T-cell (primary cell): ENCODE measurements at regions not wholly inside any gene's neighbourhood (a gene's known extent, or its start where the extent isn't known, plus 50 kb on each side); places are given as distances from the start of the nearest gene placed in this dataset.

Experiments used
- ATAC-seq, 4 experiments: fragments of 200-7000 bp in 3 of 4; fragments of 150-1000 bp in 1 of 4; cut with Tn5 transposase; replicated peaks in 1 of 4; 1 replicate in 3 of 4; 2 replicates in 1 of 4; pipeline ENCODE4 v1.10.0; 2021; ENCODE audit warnings: moderate library complexity in 3 of 4, mild to moderate bottlenecking in 2 of 4, moderate number of reproducible peaks in 1 of 4
- CTCF ChIA-PET, 2 donors: fragments of 300-600 bp; sonication (Branson Sonifier 250); formaldehyde crosslinking; loops; one replicate each; lab custom pipeline; 2022; ENCODE audit warnings: antibody characterized with exemption in 2 of 2; lab: Charles Lee
- POLR2A ChIA-PET, 2 donors: fragments of 300-600 bp; sonication (Branson Sonifier 250); formaldehyde crosslinking; loops; one replicate each; lab custom pipeline; 2022; ENCODE audit warnings: antibody characterized with exemption in 2 of 2; lab: Charles Lee
- DNase-seq, 35 experiments: peaks; one replicate each; pipeline versions ENCODE4 v3.0.0 to v3.0.0-alpha.2; 2013 to 2023
- H3K27ac ChIP-seq: one replicate; pipeline ENCODE4 v1.5.1; 2013; ENCODE audit warnings: low read length
- H3K27me3 ChIP-seq, 2 experiments: replicated peaks in 1 of 2; 1 replicate in 1 of 2; 2 replicates in 1 of 2; pipeline versions ENCODE4 v1.6.1 to v1.7.0; 2013; ENCODE audit warnings: low read length in 1 of 2, mixed read lengths in 1 of 2; ENCODE audit not compliant: control insufficient read depth in 2 of 2, insufficient read depth in 2 of 2; ENCODE audit errors: extremely low read depth in 1 of 2
- H3K36me3 ChIP-seq, 2 donors: 1 replicate in 1 of 2; 2 replicates in 1 of 2; pipeline versions ENCODE4 v1.6.1 to v1.7.0; 2013; ENCODE audit warnings: low read length in 1 of 2; ENCODE audit not compliant: control insufficient read depth in 2 of 2, insufficient read depth in 1 of 2; ENCODE audit errors: extremely low read depth in 1 of 2
- H3K4me1 ChIP-seq, 2 experiments: 1 replicate in 1 of 2; 2 replicates in 1 of 2; pipeline versions ENCODE4 v1.6.1 to v1.7.0; 2013; ENCODE audit warnings: low read length in 2 of 2, mixed read lengths in 1 of 2; ENCODE audit not compliant: insufficient read depth in 2 of 2, control insufficient read depth in 1 of 2; ENCODE audit errors: extremely low read depth in 1 of 2
- H3K4me3 ChIP-seq, 2 donors: 1 replicate in 1 of 2; 2 replicates in 1 of 2; pipeline versions ENCODE4 v1.5.1 to v1.7.0; 2013; ENCODE audit warnings: mild to moderate bottlenecking in 2 of 2, low read length in 1 of 2, moderate library complexity in 1 of 2; ENCODE audit not compliant: control insufficient read depth in 1 of 2; ENCODE audit errors: extremely low read depth in 1 of 2
- H3K9me3 ChIP-seq: 2 replicates; pipeline ENCODE4 v1.7.0; 2013
- H3K27ac Mint-ChIP-seq, 2 donors: one replicate each; pipeline ENCODE4 v1.8.0; 2020 to 2021; ENCODE audit warnings: mild to moderate bottlenecking in 2 of 2, mixed read lengths in 2 of 2
- H3K27me3 Mint-ChIP-seq, 2 donors: one replicate each; pipeline ENCODE4 v1.8.0; 2021 to 2022; ENCODE audit warnings: mixed read lengths in 2 of 2
- H3K36me3 Mint-ChIP-seq: one replicate; pipeline ENCODE4 v1.8.0; 2021; ENCODE audit warnings: mixed read lengths
- H3K4me1 Mint-ChIP-seq, 3 donors: one replicate each; pipeline ENCODE4 v1.8.0; 2020 to 2022; ENCODE audit warnings: mixed read lengths in 3 of 3, mild to moderate bottlenecking in 1 of 3
- H3K4me3 Mint-ChIP-seq, 3 donors: one replicate each; pipeline ENCODE4 v1.8.0; 2020 to 2022; ENCODE audit warnings: mild to moderate bottlenecking in 3 of 3, mixed read lengths in 3 of 3, moderate library complexity in 3 of 3
- H3K9me3 Mint-ChIP-seq, 3 donors: one replicate each; pipeline ENCODE4 v1.8.0; 2020 to 2022; ENCODE audit warnings: mixed read lengths in 3 of 3
- WGBS: methylation state at CpG from one replicate; pipeline ENCODE4 v1.1.5; 2013; ENCODE audit warnings: missing lambda C conversion rate; ENCODE audit not compliant: insufficient coverage; 5-methylcytosine and 5-hydroxymethylcytosine counted together

DNA sequence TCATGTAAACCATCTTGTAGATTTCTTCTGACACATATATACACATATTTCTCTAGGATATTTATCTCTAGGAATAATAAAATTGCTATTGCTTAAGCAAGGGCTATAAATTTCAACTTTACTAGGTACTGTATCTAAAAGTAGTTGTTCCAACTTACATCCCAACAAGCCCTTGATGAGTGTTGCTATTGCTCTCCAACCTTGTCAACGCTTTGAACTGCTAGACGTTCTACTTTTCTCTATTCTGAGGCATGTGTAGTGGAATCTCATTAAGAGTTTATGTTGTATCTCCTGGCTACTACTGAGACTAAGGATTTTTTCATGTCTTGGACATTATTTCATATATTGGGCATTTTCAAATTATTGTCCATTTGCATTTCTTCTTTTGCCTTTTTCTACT lies 321.5 kb upstream of the SOX5 start:
- Mint-ChIP-seq H3K36me3 (no peaks in the 10 kb centered on the region), H3K4me3 (no peak overlapping the region), H3K4me1 (no peaks in the 10 kb centered on the region), H3K27me3 (no peaks in the 10 kb centered on the region), H3K27ac (no peak overlapping the region), H3K9me3 (no peaks in the 10 kb centered on the region)
- ATAC-seq (no peak), DNase-seq (no peak)
- Histone ChIP-seq H3K4me1 (no peaks in the 10 kb centered on the region), H3K27me3 (peaks cover 0 to 4% of the 10 kb centered on the region in 2 experiments), H3K4me3 (no peak overlapping the region), H3K36me3 (no peaks in the 10 kb centered on the region), H3K27ac (no peak overlapping the region), H3K9me3 (no peaks in the 10 kb centered on the region)
- WGBS = no CpG with 5 or more reads among the region's 2 CpGs
- POLR2A ChIA-PET = no interaction called here
- CTCF ChIA-PET = no interaction called here

DNA sequence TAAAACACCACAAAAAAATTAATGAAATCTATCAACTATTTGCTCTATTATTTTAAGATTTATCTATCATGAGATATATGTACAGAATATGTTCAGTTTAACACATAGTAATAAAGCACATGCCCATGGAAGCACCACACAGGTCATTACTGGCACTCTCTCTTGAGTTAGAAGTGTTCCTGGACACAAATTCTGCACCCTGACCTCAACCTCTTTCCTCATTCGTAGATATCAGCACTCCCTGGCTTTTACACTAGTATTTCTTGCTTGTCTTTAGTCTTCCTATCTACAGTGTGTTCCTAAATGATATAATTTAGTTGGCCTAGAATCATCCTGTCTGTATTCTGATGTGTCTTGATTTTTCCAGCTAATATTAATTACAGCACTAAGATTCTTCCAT lies 321.0 kb upstream of the SOX5 start:
- H3K36me3 Mint-ChIP-seq = no peaks in the 10 kb centered on the region
- Histone ChIP-seq H3K4me1 (no peaks in the 10 kb centered on the region), H3K27me3 (peaks cover 0 to 4% of the 10 kb centered on the region in 2 experiments), H3K27ac (no peak overlapping the region), H3K9me3 (no peaks in the 10 kb centered on the region), H3K36me3 (no peaks in the 10 kb centered on the region), H3K4me3 (no peak overlapping the region)
- H3K4me3 Mint-ChIP-seq = no peak overlapping the region
- no peaks in the 10 kb centered on the region for H3K27me3 Mint-ChIP-seq
- no peaks in the 10 kb centered on the region for H3K9me3 Mint-ChIP-seq
- no peaks in the 10 kb centered on the region for H3K4me1 Mint-ChIP-seq
- ATAC-seq (no peak), DNase-seq (no peak)
- WGBS = no CpG with 5 or more reads among the region's 1 CpG
- CTCF ChIA-PET = no interaction called here
- H3K27ac Mint-ChIP-seq = no peak overlapping the region
- POLR2A ChIA-PET = no interaction called here

DNA sequence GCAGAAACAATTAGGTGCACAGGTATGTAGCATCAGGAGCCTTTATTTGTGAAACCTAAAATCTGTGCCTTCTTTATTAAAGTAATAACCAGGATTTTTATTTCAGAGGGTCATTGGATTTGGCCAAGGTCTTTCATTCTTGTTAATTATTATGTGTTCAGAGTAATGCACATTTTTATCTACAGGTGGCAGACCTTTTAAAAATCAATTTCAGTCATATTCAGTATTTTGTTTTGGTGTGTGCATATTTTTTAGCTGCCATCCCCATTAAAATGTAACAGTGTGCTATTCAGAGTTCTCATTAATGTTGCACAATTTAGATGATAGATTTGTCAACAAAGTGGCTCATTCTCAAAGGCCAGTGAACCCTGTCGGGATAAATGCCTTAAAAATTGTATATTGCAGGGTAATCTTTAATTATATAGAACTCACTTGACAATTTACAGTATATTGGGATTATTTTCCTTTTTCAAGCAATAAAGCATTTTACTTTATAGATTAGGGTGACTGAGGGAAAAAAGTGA lies 319.3 kb upstream of the SOX5 start:
- ChIA-PET CTCF (no interaction called here), POLR2A (no interaction called here)
- Histone ChIP-seq H3K4me3 (no peak overlapping the region), H3K27ac (no peak overlapping the region), H3K27me3 (peaks cover 0 to 4% of the 10 kb centered on the region in 2 experiments), H3K4me1 (no peaks in the 10 kb centered on the region), H3K36me3 (no peaks in the 10 kb centered on the region), H3K9me3 (no peaks in the 10 kb centered on the region)
- ATAC-seq = no peak
- Mint-ChIP-seq H3K4me1 (no peaks in the 10 kb centered on the region), H3K27me3 (no peaks in the 10 kb centered on the region), H3K36me3 (no peaks in the 10 kb centered on the region), H3K9me3 (no peaks in the 10 kb centered on the region), H3K27ac (no peak overlapping the region), H3K4me3 (no peak overlapping the region)
- DNase-seq = no peak
- no CpG with 5 or more reads among the region's 1 CpG for WGBS

DNA sequence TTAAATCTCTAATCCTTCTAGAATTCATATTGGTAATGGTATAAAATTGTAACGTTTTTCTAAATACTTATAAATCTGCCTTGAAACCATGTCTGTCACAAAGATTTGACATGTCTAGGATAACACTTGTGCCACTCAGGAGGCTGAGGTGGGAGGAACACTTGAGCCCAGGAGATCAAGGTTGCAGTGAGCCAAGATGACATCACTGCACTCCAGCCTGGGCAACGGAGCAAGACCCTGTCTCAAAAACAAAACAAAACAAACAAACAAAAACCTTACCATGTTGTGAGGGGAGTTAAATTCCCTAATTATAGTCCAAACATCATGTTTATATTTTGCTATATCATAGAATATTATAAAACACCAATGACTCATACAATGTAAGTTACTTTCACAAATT lies 317.5 kb upstream of the SOX5 start:
- Mint-ChIP-seq H3K4me3 (no peak overlapping the region), H3K9me3 (no peaks in the 10 kb centered on the region), H3K27me3 (no peaks in the 10 kb centered on the region), H3K27ac (no peak overlapping the region), H3K4me1 (no peaks in the 10 kb centered on the region), H3K36me3 (no peaks in the 10 kb centered on the region)
- no peaks in the 10 kb centered on the region for H3K36me3 ChIP-seq
- WGBS = no CpG with 5 or more reads among the region's 2 CpGs
- POLR2A ChIA-PET = no interaction called here
- no peak overlapping the region for H3K4me3 ChIP-seq
- DNase-seq = no peak
- no peaks in the 10 kb centered on the region for H3K9me3 ChIP-seq
- H3K27ac ChIP-seq = no peak overlapping the region
- no peak for ATAC-seq
- H3K4me1 ChIP-seq = no peaks in the 10 kb centered on the region
- CTCF ChIA-PET = no interaction called here
- H3K27me3 ChIP-seq = no peaks in the 10 kb centered on the region

DNA sequence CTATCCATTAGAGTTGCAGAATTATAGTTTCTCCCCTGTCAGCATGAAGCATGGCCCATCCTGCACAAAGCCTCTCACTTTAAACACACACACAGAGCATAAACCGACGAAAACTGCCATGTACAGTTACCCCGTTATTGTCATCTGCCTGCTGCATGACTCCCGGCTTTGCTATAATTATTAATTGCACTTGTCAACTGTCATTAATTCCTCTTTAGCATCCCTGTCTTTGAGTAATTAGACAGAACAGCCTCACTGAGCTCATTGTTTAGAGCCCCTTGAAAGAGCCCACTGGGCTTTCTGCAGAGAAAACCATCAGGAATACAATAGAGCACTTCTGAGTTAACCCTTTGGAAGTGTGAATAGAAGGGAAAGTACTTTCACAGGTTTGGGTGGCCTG lies 307.2 kb upstream of the SOX5 start:
- Histone ChIP-seq H3K27me3 (no peaks in the 10 kb centered on the region), H3K9me3 (no peaks in the 10 kb centered on the region), H3K36me3 (no peaks in the 10 kb centered on the region), H3K4me3 (no peak overlapping the region), H3K27ac (no peak overlapping the region), H3K4me1 (peaks cover 0 to 2% of the 10 kb centered on the region in 2 experiments)
- Mint-ChIP-seq H3K4me3 (no peak overlapping the region), H3K27ac (no peak overlapping the region), H3K36me3 (no peaks in the 10 kb centered on the region), H3K27me3 (no peaks in the 10 kb centered on the region), H3K9me3 (peaks cover 0 to 8% (median 0%) of the 10 kb centered on the region in 3 donors), H3K4me1 (no peaks in the 10 kb centered on the region)
- ChIA-PET CTCF (no interaction called here), POLR2A (no interaction called here)
- DNase-seq = no peak
- WGBS = 77% methylated on average over 4 of the region's 4 CpGs
- no peak for ATAC-seq

DNA sequence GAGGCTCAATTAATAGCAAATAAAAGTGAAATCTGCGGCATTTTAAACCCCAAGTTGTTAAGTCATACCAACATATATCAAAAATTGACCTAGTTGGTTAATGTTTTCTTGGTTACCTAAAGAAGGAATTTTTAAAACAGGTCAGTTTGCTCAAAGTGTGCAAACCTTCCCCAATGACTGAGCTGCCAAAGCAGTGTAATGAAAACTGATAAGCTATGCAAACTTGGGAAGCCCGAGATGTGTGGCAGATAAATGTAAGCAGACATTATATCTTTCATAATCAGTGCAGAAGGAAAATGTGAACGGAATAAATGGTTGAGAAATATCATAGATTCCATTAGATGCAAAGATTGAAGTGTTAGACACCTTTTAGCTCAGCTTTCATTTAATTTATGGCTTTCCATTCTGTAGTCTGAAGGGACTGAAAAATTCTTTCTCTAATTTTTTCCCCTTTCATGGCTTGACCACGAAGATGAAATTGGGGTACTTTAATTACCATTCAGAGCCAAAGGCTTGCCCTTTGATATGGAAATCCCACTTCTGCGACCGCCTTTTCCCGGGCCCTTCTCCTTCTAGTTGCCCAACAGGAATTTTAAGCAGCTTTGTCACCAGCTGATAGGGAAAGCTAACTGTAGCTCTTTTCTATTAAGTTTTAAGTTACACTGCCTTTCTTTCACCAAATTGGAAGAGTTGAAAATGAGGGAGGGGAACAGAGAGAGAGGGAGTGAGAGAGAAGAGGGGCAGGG lies 306.6 kb upstream of the SOX5 start:
- Mint-ChIP-seq H3K27me3 (no peaks in the 10 kb centered on the region), H3K9me3 (peaks cover 0 to 8% (median 0%) of the 10 kb centered on the region in 3 donors), H3K27ac (no peak overlapping the region), H3K4me3 (no peak overlapping the region), H3K36me3 (no peaks in the 10 kb centered on the region), H3K4me1 (no peaks in the 10 kb centered on the region)
- POLR2A ChIA-PET = no interaction called here
- WGBS = 87% methylated on average over 3 of the region's 7 CpGs
- Histone ChIP-seq H3K36me3 (no peaks in the 10 kb centered on the region), H3K4me1 (peaks cover 0 to 2% of the 10 kb centered on the region in 2 experiments), H3K9me3 (no peaks in the 10 kb centered on the region), H3K27me3 (no peaks in the 10 kb centered on the region), H3K27ac (no peak overlapping the region), H3K4me3 (no peak overlapping the region)
- CTCF ChIA-PET = no interaction called here
- DNase-seq (no peak), ATAC-seq (no peak)
